DOHH2 (cell line): ENCODE measurements at regions not wholly inside any gene's neighbourhood (a gene's known extent, or its start where the extent isn't known, plus 50 kb on each side); places are given as distances from the start of the nearest gene placed in this dataset.

Source experiments
- H3F3A ChIP-seq: fragments of 200-600 bp; sonication (generic), shearing (Covaris generic); 2 replicates; pipeline ENCODE4 v1.6.0; 2016; ENCODE audit warnings: antibody characterized with exemption, mild to moderate bottlenecking; ENCODE audit not compliant: control insufficient read depth, insufficient read depth
- H3K27ac ChIP-seq: fragments of 200-600 bp; sonication (generic); 2 replicates; pipeline ENCODE4 v1.5.1; 2014; ENCODE audit warnings: low read depth, mild to moderate bottlenecking, low read length, moderate library complexity
- H3K27me3 ChIP-seq: fragments of 200-600 bp; sonication (generic); 2 replicates; pipeline ENCODE4 v1.6.1; 2014; ENCODE audit warnings: mild to moderate bottlenecking, low read length, mixed read lengths; ENCODE audit not compliant: control insufficient read depth
- H3K36me3 ChIP-seq: fragments of 200-600 bp; sonication (generic); 2 replicates; pipeline ENCODE4 v1.6.1; 2014; ENCODE audit warnings: mild to moderate bottlenecking, low read length, moderate library complexity, mixed read lengths; ENCODE audit not compliant: control insufficient read depth
- H3K4me1 ChIP-seq: fragments of 200-600 bp; sonication (generic); 2 replicates; pipeline ENCODE4 v1.6.1; 2014; ENCODE audit warnings: mild to moderate bottlenecking, low read length, mixed read lengths; ENCODE audit not compliant: control insufficient read depth
- H3K4me2 ChIP-seq: fragments of 200-600 bp; sonication (generic); 2 replicates; pipeline ENCODE4 v1.6.0; 2014; ENCODE audit warnings: mild to moderate bottlenecking, low read length, moderate library complexity
- H3K4me3 ChIP-seq: fragments of 200-600 bp; sonication (generic); 2 replicates; pipeline ENCODE4 v1.5.1; 2014; ENCODE audit warnings: mild to moderate bottlenecking, low read length, mixed read lengths
- H3K79me2 ChIP-seq: fragments of 200-600 bp; sonication (generic); 2 replicates; pipeline ENCODE4 v1.6.1; 2014; ENCODE audit warnings: mild to moderate bottlenecking, low read length, mixed read lengths; ENCODE audit not compliant: control insufficient read depth
- H3K9me2 ChIP-seq: fragments of 200-600 bp; sonication (generic); replicated peaks from 2 replicates; pipeline ENCODE4 v1.6.1; 2014; ENCODE audit warnings: mild to moderate bottlenecking, low read length, mixed read lengths; ENCODE audit not compliant: control insufficient read depth
- H3K9me3 ChIP-seq: fragments of 200-600 bp; sonication (generic); 2 replicates; pipeline ENCODE4 v1.6.1; 2014; ENCODE audit warnings: antibody characterized with exemption, low read length, mixed read lengths; ENCODE audit not compliant: control insufficient read depth, insufficient read depth
- H4K20me1 ChIP-seq: fragments of 200-600 bp; sonication (generic); 2 replicates; pipeline ENCODE4 v1.6.0; 2014; ENCODE audit warnings: low read depth, mild to moderate bottlenecking, antibody characterized with exemption, low read length, moderate library complexity; ENCODE audit not compliant: control insufficient read depth, insufficient read depth
- EZH2phosphoT487 ChIP-seq: fragments of 200-600 bp; sonication (generic); IDR thresholded peaks from 2 replicates; pipeline ENCODE4 v1.6.1; 2017; ENCODE audit warnings: borderline replicate concordance, mild to moderate bottlenecking, antibody characterized with exemption, low read length, moderate library complexity, mixed read lengths
- TF ChIP-seq, protein P1 (sequence below): fragments of 200-600 bp; sonication (generic); IDR thresholded peaks from one replicate; pipeline ENCODE4 v1.5.1; 2014; ENCODE audit warnings: antibody characterized with exemption, mild to moderate bottlenecking, low read depth, low read length; ENCODE audit not compliant: poor library complexity, severe bottlenecking

DNA sequence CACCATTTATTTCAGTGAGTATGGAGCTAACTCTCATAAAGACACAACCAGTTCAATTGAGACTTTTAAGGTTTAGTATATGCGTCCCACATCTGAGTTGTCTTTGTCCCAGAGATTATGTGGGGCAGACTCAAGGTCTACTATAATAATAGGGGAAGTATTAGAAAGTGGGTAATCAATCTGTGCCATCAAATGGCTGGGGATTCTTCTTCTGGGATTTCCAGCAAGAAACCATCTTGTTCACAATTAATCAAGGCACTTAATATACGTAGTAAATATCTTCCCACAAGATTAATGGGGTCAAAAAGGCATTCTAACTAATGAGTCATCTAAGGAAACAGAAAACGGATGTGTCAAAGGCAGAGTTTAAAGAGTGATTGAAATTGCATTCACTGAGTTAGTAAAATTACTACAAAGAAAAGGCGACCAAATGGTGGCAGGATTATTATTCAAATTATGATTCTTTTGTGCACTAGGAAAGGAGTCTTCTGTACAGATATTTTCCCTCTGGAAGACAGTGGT is 179.8 kb upstream of the REG3G start:
- no peaks in the 10 kb centered on the region for H3K9me3 ChIP-seq
- H3K9me2 ChIP-seq: no peaks in the 10 kb centered on the region
- H3K4me3 ChIP-seq: no peak overlapping the region
- H3F3A ChIP-seq: no peaks in the 10 kb centered on the region
- no peaks in the 10 kb centered on the region for H3K27me3 ChIP-seq
- no peak overlapping the region for H3K4me2 ChIP-seq
- no peaks in the 10 kb centered on the region for H3K36me3 ChIP-seq
- no peaks in the 10 kb centered on the region for H4K20me1 ChIP-seq
- no peak overlapping the region for H3K27ac ChIP-seq
- H3K79me2 ChIP-seq: no peaks in the 10 kb centered on the region
- TF ChIP-seq, protein P1, sequence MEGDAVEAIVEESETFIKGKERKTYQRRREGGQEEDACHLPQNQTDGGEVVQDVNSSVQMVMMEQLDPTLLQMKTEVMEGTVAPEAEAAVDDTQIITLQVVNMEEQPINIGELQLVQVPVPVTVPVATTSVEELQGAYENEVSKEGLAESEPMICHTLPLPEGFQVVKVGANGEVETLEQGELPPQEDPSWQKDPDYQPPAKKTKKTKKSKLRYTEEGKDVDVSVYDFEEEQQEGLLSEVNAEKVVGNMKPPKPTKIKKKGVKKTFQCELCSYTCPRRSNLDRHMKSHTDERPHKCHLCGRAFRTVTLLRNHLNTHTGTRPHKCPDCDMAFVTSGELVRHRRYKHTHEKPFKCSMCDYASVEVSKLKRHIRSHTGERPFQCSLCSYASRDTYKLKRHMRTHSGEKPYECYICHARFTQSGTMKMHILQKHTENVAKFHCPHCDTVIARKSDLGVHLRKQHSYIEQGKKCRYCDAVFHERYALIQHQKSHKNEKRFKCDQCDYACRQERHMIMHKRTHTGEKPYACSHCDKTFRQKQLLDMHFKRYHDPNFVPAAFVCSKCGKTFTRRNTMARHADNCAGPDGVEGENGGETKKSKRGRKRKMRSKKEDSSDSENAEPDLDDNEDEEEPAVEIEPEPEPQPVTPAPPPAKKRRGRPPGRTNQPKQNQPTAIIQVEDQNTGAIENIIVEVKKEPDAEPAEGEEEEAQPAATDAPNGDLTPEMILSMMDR: no peak
- TF ChIP-seq EZH2phosphoT487: no peak
- H3K4me1 ChIP-seq: no peaks in the 10 kb centered on the region

DNA sequence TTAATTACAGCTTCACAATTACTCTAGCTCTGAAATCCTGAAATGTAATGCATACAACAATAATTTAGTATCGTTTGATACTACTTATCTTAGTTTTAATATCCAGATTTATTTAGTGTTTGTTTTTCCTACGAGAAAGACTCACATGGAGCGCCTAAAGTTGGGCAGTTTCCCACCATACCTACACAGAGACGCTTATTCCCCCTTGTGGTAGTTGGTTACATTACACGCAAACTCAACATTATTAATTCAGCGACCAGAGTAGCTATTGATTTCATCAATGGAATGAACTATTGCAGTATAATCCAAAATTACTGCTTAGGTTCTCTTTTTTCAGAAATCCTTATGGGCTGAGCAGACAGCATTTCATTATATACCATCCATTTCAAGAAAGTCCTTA is 164.0 kb upstream of the REG3G start:
- no peak overlapping the region for H3K4me3 ChIP-seq
- no peaks in the 10 kb centered on the region for H3K9me2 ChIP-seq
- H3K9me3 ChIP-seq: no peaks in the 10 kb centered on the region
- no peaks in the 10 kb centered on the region for H3K36me3 ChIP-seq
- H3F3A ChIP-seq: no peaks in the 10 kb centered on the region
- no peaks in the 10 kb centered on the region for H3K79me2 ChIP-seq
- H3K4me2 ChIP-seq: no peak overlapping the region
- H3K4me1 ChIP-seq: no peaks in the 10 kb centered on the region
- no peaks in the 10 kb centered on the region for H4K20me1 ChIP-seq
- H3K27ac ChIP-seq: no peak overlapping the region
- H3K27me3 ChIP-seq: no peaks in the 10 kb centered on the region
- TF ChIP-seq, protein P1: peak; percentile 44
- no peak for TF ChIP-seq EZH2phosphoT487

DNA sequence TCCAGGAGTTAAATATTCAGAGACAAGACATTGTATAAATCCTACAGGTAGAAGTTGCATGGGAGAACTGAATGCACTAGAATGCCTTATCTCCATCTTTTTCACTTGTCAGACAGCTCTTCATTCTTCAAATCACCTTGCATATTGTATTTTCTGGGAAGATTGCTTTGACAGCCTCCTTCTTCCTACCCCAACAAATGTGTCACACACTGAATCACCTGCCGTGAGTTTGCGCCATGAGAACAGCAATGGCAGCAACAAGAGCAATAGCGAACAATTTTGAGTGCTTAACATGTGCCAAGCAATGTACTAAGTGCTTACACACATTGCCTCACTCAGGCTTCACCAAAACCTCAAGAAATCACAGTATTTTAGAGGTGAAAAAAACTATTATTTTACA is 161.3 kb upstream of the REG3G start:
- Histone ChIP-seq H3K9me3 (no peaks in the 10 kb centered on the region), H3K4me2 (no peak overlapping the region), H3K9me2 (no peaks in the 10 kb centered on the region), H3K4me1 (no peaks in the 10 kb centered on the region), H3K36me3 (no peaks in the 10 kb centered on the region), H3K79me2 (no peaks in the 10 kb centered on the region), H3K4me3 (no peak overlapping the region), H3F3A (no peaks in the 10 kb centered on the region), H3K27me3 (no peaks in the 10 kb centered on the region), H4K20me1 (no peaks in the 10 kb centered on the region), H3K27ac (no peak overlapping the region)
- TF ChIP-seq, protein P1: no peak
- no peak for TF ChIP-seq EZH2phosphoT487
